ENCODE measurements at regions not wholly inside any gene's neighbourhood (a gene's known extent, or its start where the extent isn't known, plus 50 kb on each side); places are given as distances from the start of the nearest gene placed in this dataset.

- Histone ChIP-seq H4K5ac (ENCODE audit: low read length) (no peak overlapping the region), H2BK5ac (ENCODE audit: low read length) (no peak overlapping the region), H3K23ac (ENCODE audit: low read length) (no peak overlapping the region), H3K27ac (ENCODE audit: low read depth, low read length) (no peak overlapping the region), H2BK15ac (replicated peaks; ENCODE audit: low read depth) (no peak overlapping the region), H3K9ac (ENCODE audit: low read length) (no peak overlapping the region), H4K8ac (ENCODE audit: low read depth, low read length) (no peak overlapping the region), H3K36me3 (ENCODE audit: control insufficient read depth, insufficient read depth, low read length) (no peaks in the 10 kb centered on the region), H3K79me2 (ENCODE audit: control insufficient read depth, insufficient read depth, low read length) (no peaks in the 10 kb centered on the region), H3K27me3 (ENCODE audit: insufficient read depth, low read length, poor library complexity) (no peaks in the 10 kb centered on the region), H2AK5ac (ENCODE audit: low read length) (no peak overlapping the region), H3K4me1 (ENCODE audit: control insufficient read depth, low read depth, low read length) (no peaks in the 10 kb centered on the region), H3K4me3 (ENCODE audit: low read length) (no peak overlapping the region), H3K4ac (ENCODE audit: low read depth, low read length) (no peak overlapping the region), H3K79me1 (ENCODE audit: low read length) (no peaks in the 10 kb centered on the region), H3K18ac (ENCODE audit: low read length) (no peak overlapping the region), H2BK120ac (ENCODE audit: low read depth, low read length) (no peak overlapping the region), H3K56ac (ENCODE audit: low read length) (no peak overlapping the region), H3K4me2 (ENCODE audit: low read length) (no peak overlapping the region)
- WGBS (ENCODE audit: extremely low coverage, insufficient coverage, low lambda C conversion rate) = no CpG with 5 or more reads among the region's 12 CpGs
- DNase-seq = no peak
These were observed 98.2 kb downstream of the PDCL3 start for GRCh38 chr2:100660851-100661584.

DNA sequence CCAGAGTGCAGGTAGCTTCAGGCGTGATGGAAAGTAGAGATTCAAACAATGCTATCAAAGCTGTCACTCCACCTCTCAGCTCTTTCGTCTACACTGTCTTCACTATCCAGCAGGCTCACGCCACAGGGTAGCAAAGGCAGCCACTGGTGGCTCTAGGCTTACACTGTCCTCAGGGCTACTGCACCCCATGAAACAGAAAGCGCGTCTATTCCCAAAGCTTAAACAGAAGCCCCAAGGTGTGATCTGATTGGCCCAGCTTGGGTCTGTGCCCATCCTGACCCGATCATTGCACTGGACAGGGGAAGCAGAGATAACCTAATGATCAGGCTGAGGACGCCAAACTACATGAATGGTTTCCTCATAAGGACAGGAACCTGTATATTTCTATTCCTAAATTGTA is 100.1 kb downstream of the PDCL3 start:
- H3K23ac ChIP-seq (ENCODE audit: low read length) = no peak overlapping the region
- no peaks in the 10 kb centered on the region for H3K27me3 ChIP-seq (ENCODE audit: insufficient read depth, low read length, poor library complexity)
- no peak overlapping the region for H3K4me3 ChIP-seq (ENCODE audit: low read length)
- DNase-seq = no peak
- H3K18ac ChIP-seq (ENCODE audit: low read length) = no peak overlapping the region
- H3K4me1 ChIP-seq (ENCODE audit: control insufficient read depth, low read depth, low read length) = no peaks in the 10 kb centered on the region
- no peak overlapping the region for H2BK15ac ChIP-seq (replicated peaks; ENCODE audit: low read depth)
- H2BK5ac ChIP-seq (ENCODE audit: low read length) = no peak overlapping the region
- no peak overlapping the region for H3K56ac ChIP-seq (ENCODE audit: low read length)
- no peak overlapping the region for H3K27ac ChIP-seq (ENCODE audit: low read depth, low read length)
- H2AK5ac ChIP-seq (ENCODE audit: low read length) = no peak overlapping the region
- no peak overlapping the region for H2BK120ac ChIP-seq (ENCODE audit: low read depth, low read length)
- H3K4me2 ChIP-seq (ENCODE audit: low read length) = no peak overlapping the region
- no peak overlapping the region for H3K4ac ChIP-seq (ENCODE audit: low read depth, low read length)
- H3K36me3 ChIP-seq (ENCODE audit: control insufficient read depth, insufficient read depth, low read length) = no peaks in the 10 kb centered on the region
- WGBS (ENCODE audit: extremely low coverage, insufficient coverage, low lambda C conversion rate) = no CpG with 5 or more reads among the region's 7 CpGs
- H4K8ac ChIP-seq (ENCODE audit: low read depth, low read length) = no peak overlapping the region
- H3K9ac ChIP-seq (ENCODE audit: low read length) = no peak overlapping the region
- no peak overlapping the region for H4K5ac ChIP-seq (ENCODE audit: low read length)
- no peaks in the 10 kb centered on the region for H3K79me1 ChIP-seq (ENCODE audit: low read length)
- H3K79me2 ChIP-seq (ENCODE audit: control insufficient read depth, insufficient read depth, low read length) = no peaks in the 10 kb centered on the region

GRCh38 chr2:100664021-100664755 is 101.4 kb downstream of the PDCL3 start:
- DNase-seq = no peak
- Histone ChIP-seq H2BK120ac (ENCODE audit: low read depth, low read length) (no peak overlapping the region), H4K8ac (ENCODE audit: low read depth, low read length) (no peak overlapping the region), H2BK5ac (ENCODE audit: low read length) (no peak overlapping the region), H3K4me3 (ENCODE audit: low read length) (no peak overlapping the region), H3K27ac (ENCODE audit: low read depth, low read length) (no peak overlapping the region), H4K5ac (ENCODE audit: low read length) (no peak overlapping the region), H3K56ac (ENCODE audit: low read length) (no peak overlapping the region), H2AK5ac (ENCODE audit: low read length) (no peak overlapping the region), H3K9ac (ENCODE audit: low read length) (no peak overlapping the region), H2BK15ac (replicated peaks; ENCODE audit: low read depth) (no peak overlapping the region), H3K4me1 (ENCODE audit: control insufficient read depth, low read depth, low read length) (no peaks in the 10 kb centered on the region), H3K18ac (ENCODE audit: low read length) (no peak overlapping the region), H3K79me1 (ENCODE audit: low read length) (no peaks in the 10 kb centered on the region), H3K36me3 (ENCODE audit: control insufficient read depth, insufficient read depth, low read length) (no peaks in the 10 kb centered on the region), H3K4ac (ENCODE audit: low read depth, low read length) (no peak overlapping the region), H3K79me2 (ENCODE audit: control insufficient read depth, insufficient read depth, low read length) (no peaks in the 10 kb centered on the region), H3K27me3 (ENCODE audit: insufficient read depth, low read length, poor library complexity) (no peaks in the 10 kb centered on the region), H3K23ac (ENCODE audit: low read length) (no peak overlapping the region), H3K4me2 (ENCODE audit: low read length) (no peak overlapping the region)
- no CpG with 5 or more reads among the region's 23 CpGs for WGBS (ENCODE audit: extremely low coverage, insufficient coverage, low lambda C conversion rate)

- Histone ChIP-seq H4K8ac (ENCODE audit: low read depth, low read length) (no peak overlapping the region), H2AK5ac (ENCODE audit: low read length) (no peak overlapping the region), H3K9ac (ENCODE audit: low read length) (no peak overlapping the region), H3K36me3 (ENCODE audit: control insufficient read depth, insufficient read depth, low read length) (no peaks in the 10 kb centered on the region), H2BK120ac (ENCODE audit: low read depth, low read length) (no peak overlapping the region), H3K4me3 (ENCODE audit: low read length) (no peak overlapping the region), H3K4me2 (ENCODE audit: low read length) (no peak overlapping the region), H3K18ac (ENCODE audit: low read length) (no peak overlapping the region), H2BK15ac (replicated peaks; ENCODE audit: low read depth) (no peak overlapping the region), H3K56ac (ENCODE audit: low read length) (no peak overlapping the region), H3K4ac (ENCODE audit: low read depth, low read length) (no peak overlapping the region), H3K4me1 (ENCODE audit: control insufficient read depth, low read depth, low read length) (no peaks in the 10 kb centered on the region), H3K27ac (ENCODE audit: low read depth, low read length) (no peak overlapping the region), H3K79me2 (ENCODE audit: control insufficient read depth, insufficient read depth, low read length) (no peaks in the 10 kb centered on the region), H2BK5ac (ENCODE audit: low read length) (no peak overlapping the region), H3K27me3 (ENCODE audit: insufficient read depth, low read length, poor library complexity) (no peaks in the 10 kb centered on the region), H4K5ac (ENCODE audit: low read length) (no peak overlapping the region), H3K23ac (ENCODE audit: low read length) (no peak overlapping the region), H3K79me1 (ENCODE audit: low read length) (no peaks in the 10 kb centered on the region)
- no peak for DNase-seq
- WGBS (ENCODE audit: extremely low coverage, insufficient coverage, low lambda C conversion rate) = no CpG with 5 or more reads among the region's 2 CpGs
These were observed 101.9 kb downstream of the PDCL3 start for GRCh38 chr2:100664756-100665101.

- Histone ChIP-seq H3K9ac (ENCODE audit: low read length) (no peak overlapping the region), H3K27me3 (ENCODE audit: insufficient read depth, low read length, poor library complexity) (no peaks in the 10 kb centered on the region), H4K5ac (ENCODE audit: low read length) (no peak overlapping the region), H2BK5ac (ENCODE audit: low read length) (no peak overlapping the region), H3K79me1 (ENCODE audit: low read length) (no peaks in the 10 kb centered on the region), H2AK5ac (ENCODE audit: low read length) (no peak overlapping the region), H4K8ac (ENCODE audit: low read depth, low read length) (no peak overlapping the region), H3K36me3 (ENCODE audit: control insufficient read depth, insufficient read depth, low read length) (no peaks in the 10 kb centered on the region), H3K4me1 (ENCODE audit: control insufficient read depth, low read depth, low read length) (no peaks in the 10 kb centered on the region), H3K4me3 (ENCODE audit: low read length) (no peak overlapping the region), H2BK15ac (replicated peaks; ENCODE audit: low read depth) (no peak overlapping the region), H3K4me2 (ENCODE audit: low read length) (no peak overlapping the region), H3K4ac (ENCODE audit: low read depth, low read length) (no peak overlapping the region), H3K23ac (ENCODE audit: low read length) (no peak overlapping the region), H3K79me2 (ENCODE audit: control insufficient read depth, insufficient read depth, low read length) (no peaks in the 10 kb centered on the region), H3K18ac (ENCODE audit: low read length) (no peak overlapping the region), H3K27ac (ENCODE audit: low read depth, low read length) (no peak overlapping the region), H3K56ac (ENCODE audit: low read length) (no peak overlapping the region), H2BK120ac (ENCODE audit: low read depth, low read length) (no peak overlapping the region)
- WGBS (ENCODE audit: extremely low coverage, insufficient coverage, low lambda C conversion rate) = 100% methylated on average over 1 of the region's 4 CpGs
- DNase-seq = no peak
These were observed 104.2 kb downstream of the PDCL3 start for GRCh38 chr2:100666996-100667395.

Data from mesendoderm (in vitro differentiated cells).